OCI-LY7 (cell line): ENCODE measurements at regions not wholly inside any gene's neighbourhood (a gene's known extent, or its start where the extent isn't known, plus 50 kb on each side); places are given as distances from the start of the nearest gene placed in this dataset.

ENCODE experiments used
- BruUV-seq: library from RNA; stranded (reverse); fragments of 400-500 nt; replicated peaks from 2 replicates; lab custom pipeline; 2021; lab: Mats Ljungman, UMichigan
- CTCF ChIA-PET: fragments of 300-600 bp; sonication (Branson Sonifier 250); formaldehyde crosslinking; loops from one replicate; lab custom pipeline; 2022; ENCODE audit warnings: antibody characterized with exemption; ENCODE audit not compliant: unreplicated experiment; lab: Charles Lee
- POLR2A ChIA-PET: fragments of 300-600 bp; sonication (Branson Sonifier 250); formaldehyde crosslinking; loops from one replicate; lab custom pipeline; 2022; ENCODE audit warnings: antibody characterized with exemption; lab: Charles Lee
- DNase-seq: peaks from one replicate; pipeline ENCODE4 v3.0.0-alpha.2; 2015; ENCODE audit warnings: low spot score
- H2AFZ ChIP-seq: fragments of 200-600 bp; sonication (generic), shearing (Covaris generic); 2 replicates; pipeline ENCODE4 v1.6.1; 2014; ENCODE audit warnings: mild to moderate bottlenecking, antibody characterized with exemption, low read length, moderate library complexity
- H3K27ac ChIP-seq: fragments of 200-600 bp; sonication (generic); 2 replicates; pipeline ENCODE4 v1.5.1; 2014; ENCODE audit warnings: mixed run types, low read depth, mild to moderate bottlenecking, moderate library complexity, low read length, inconsistent platforms; ENCODE audit not compliant: poor library complexity, severe bottlenecking
- H3K36me3 ChIP-seq: fragments of 200-600 bp; sonication (generic); 2 replicates; pipeline ENCODE4 v1.6.1; 2014; ENCODE audit warnings: mild to moderate bottlenecking, antibody characterized with exemption, low read length, moderate library complexity, mixed read lengths; ENCODE audit not compliant: insufficient read depth
- H3K4me1 ChIP-seq: fragments of 200-600 bp; sonication (generic); 2 replicates; pipeline ENCODE4 v1.5.1; 2014; ENCODE audit warnings: mild to moderate bottlenecking, low read length; ENCODE audit not compliant: insufficient read depth, poor library complexity, severe bottlenecking
- H3K4me2 ChIP-seq: fragments of 200-600 bp; sonication (generic); 2 replicates; pipeline ENCODE4 v1.6.1; 2014; ENCODE audit warnings: mild to moderate bottlenecking, low read length
- H3K4me3 ChIP-seq: fragments of 200-600 bp; sonication (generic); 2 replicates; pipeline ENCODE4 v1.5.1; 2014; ENCODE audit warnings: mild to moderate bottlenecking, low read depth, low read length; ENCODE audit not compliant: poor library complexity, severe bottlenecking
- H3K79me2 ChIP-seq: fragments of 200-600 bp; sonication (generic); 2 replicates; pipeline ENCODE4 v1.6.1; 2016; ENCODE audit warnings: low read depth, mild to moderate bottlenecking, low read length, moderate library complexity, mixed read lengths; ENCODE audit not compliant: insufficient read depth
- H3K9me2 ChIP-seq: fragments of 200-600 bp; sonication (generic); 2 replicates; pipeline ENCODE4 v1.6.1; 2016; ENCODE audit warnings: mild to moderate bottlenecking, low read length, mixed read lengths; ENCODE audit not compliant: insufficient read depth
- H3K9me3 ChIP-seq: fragments of 200-600 bp; sonication (generic); 2 replicates; pipeline ENCODE4 v1.6.1; 2014; ENCODE audit warnings: mild to moderate bottlenecking, mixed run types, low read length, mixed read lengths
- H4K20me1 ChIP-seq: fragments of 200-600 bp; sonication (generic); 2 replicates; pipeline ENCODE4 v1.6.1; 2014; ENCODE audit warnings: mild to moderate bottlenecking, antibody characterized with exemption, low read length, moderate library complexity, mixed read lengths; ENCODE audit not compliant: insufficient read depth
- EZH2phosphoT487 ChIP-seq: fragments of 200-600 bp; sonication (generic); IDR thresholded peaks from 2 replicates; pipeline ENCODE4 v1.6.1; 2018; ENCODE audit warnings: low read depth, borderline replicate concordance, mild to moderate bottlenecking, mixed run types, antibody characterized with exemption, low read length, moderate library complexity, mixed read lengths
- intact Hi-C: fragments of 100-400 bp; cut with micrococcal nuclease; formaldehyde crosslinking; loops from one replicate; pipeline ENCODE4 v1.10.0; 2022; ENCODE audit not compliant: unreplicated experiment
- TF ChIP-seq, protein P1 (sequence below): fragments of 200-600 bp; sonication (generic); conservative IDR thresholded peaks from 2 replicates; pipeline ENCODE4 v1.5.1; 2014; ENCODE audit warnings: mild to moderate bottlenecking, antibody characterized with exemption, low read length, moderate library complexity, mixed read lengths

DNA sequence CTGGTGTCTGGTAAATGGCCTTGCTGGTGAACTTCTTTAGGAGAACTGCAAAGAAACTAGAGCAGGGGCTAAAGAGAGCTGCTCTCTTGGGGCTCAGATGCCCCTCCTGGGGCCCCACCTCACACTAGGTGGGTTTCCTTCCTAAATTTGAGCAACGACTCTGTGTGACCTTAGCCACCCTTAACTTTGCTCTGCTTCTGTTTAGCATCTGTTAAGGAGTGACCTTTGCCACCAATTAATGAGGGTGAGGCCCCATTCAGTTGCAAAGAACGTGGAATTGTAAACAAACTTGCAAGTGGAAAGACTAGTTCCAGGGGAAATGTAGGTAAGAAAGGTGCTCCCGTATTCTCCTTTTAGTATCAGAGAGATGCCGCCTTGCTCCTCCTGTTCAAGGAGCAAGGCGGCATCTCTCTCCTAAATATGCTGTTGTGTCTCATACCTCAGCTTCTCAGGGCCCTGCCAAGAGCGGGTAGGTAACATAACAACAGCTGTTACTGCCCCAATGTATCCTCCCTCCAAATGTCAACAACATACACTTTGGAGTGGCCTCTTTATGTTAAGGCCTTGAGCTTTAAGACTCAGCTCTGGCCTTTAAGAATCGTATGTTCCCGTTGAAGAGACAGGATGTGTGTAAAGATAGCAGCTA is 77.6 kb upstream of the FUT8 start:
- TF ChIP-seq, protein P1, sequence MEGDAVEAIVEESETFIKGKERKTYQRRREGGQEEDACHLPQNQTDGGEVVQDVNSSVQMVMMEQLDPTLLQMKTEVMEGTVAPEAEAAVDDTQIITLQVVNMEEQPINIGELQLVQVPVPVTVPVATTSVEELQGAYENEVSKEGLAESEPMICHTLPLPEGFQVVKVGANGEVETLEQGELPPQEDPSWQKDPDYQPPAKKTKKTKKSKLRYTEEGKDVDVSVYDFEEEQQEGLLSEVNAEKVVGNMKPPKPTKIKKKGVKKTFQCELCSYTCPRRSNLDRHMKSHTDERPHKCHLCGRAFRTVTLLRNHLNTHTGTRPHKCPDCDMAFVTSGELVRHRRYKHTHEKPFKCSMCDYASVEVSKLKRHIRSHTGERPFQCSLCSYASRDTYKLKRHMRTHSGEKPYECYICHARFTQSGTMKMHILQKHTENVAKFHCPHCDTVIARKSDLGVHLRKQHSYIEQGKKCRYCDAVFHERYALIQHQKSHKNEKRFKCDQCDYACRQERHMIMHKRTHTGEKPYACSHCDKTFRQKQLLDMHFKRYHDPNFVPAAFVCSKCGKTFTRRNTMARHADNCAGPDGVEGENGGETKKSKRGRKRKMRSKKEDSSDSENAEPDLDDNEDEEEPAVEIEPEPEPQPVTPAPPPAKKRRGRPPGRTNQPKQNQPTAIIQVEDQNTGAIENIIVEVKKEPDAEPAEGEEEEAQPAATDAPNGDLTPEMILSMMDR, result no peak
- TF ChIP-seq EZH2phosphoT487, result no peak
- peaks cover 71% of the 10 kb centered on the region for H3K4me1 ChIP-seq
- peak overlapping the region; percentile 2 for H3K4me3 ChIP-seq
- no peaks in the 10 kb centered on the region for H3K9me2 ChIP-seq
- H3K27ac ChIP-seq, result peak overlapping the region; percentile 71
- H3K36me3 ChIP-seq, result no peaks in the 10 kb centered on the region
- H2AFZ ChIP-seq, result peak overlapping the region; percentile 79
- ChIA-PET POLR2A (interaction anchor here (0.6 to 9.4 kb wide), 9 partner anchors 9 to 321 kb away, joined by 3 to 141 read pairs (median 4); no protein-coding TSS in a partner anchor), CTCF (interaction anchor here (1.1 kb wide), 3 partner anchors 13 to 79 kb away, joined by 3 read pairs; no protein-coding TSS in a partner anchor)
- peak; percentile 40 for DNase-seq
- H3K4me2 ChIP-seq, result peak overlapping the region; percentile 44
- H3K9me3 ChIP-seq, result no peaks in the 10 kb centered on the region
- H4K20me1 ChIP-seq, result no peaks in the 10 kb centered on the region
- intact Hi-C loops, result no loop called here
- H3K79me2 ChIP-seq, result no peaks in the 10 kb centered on the region
- BruUV-seq, result no TSS peak

DNA sequence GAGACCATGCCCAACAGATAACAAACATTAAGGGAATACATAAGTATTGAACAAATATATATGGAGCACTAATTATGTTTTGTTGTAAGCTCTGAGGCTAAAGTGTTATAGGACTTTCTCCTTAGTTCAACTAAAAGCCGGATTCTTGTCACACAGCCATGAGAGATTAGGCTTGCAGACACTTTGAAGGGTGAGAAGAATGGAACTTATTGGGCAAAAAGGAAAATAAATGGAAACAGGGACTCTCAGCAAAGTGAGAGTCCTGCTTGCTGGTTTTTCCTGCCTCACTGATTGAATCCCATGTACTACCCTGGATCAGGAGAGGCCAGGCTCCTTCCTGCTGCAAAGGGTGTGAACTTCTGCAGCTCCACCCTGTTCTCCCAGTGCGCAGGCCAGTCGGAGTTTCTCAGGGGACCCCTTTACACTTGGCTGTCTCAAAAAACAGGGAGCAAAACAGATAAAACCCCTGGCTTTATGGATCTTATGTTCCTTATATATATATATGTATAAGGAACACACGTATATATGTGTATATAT is 77.1 kb upstream of the FUT8 start:
- Histone ChIP-seq H4K20me1 (no peaks in the 10 kb centered on the region), H3K36me3 (no peaks in the 10 kb centered on the region), H3K4me1 (peaks cover 68% of the 10 kb centered on the region), H2AFZ (peak overlapping the region; percentile 79; the same call in 1 of the 2 replicates), H3K27ac (peak overlapping the region; percentile 71), H3K4me2 (peak overlapping the region; percentile 44), H3K9me3 (no peaks in the 10 kb centered on the region), H3K79me2 (no peaks in the 10 kb centered on the region), H3K4me3 (no peak overlapping the region), H3K9me2 (no peaks in the 10 kb centered on the region)
- no peak for DNase-seq
- POLR2A ChIA-PET, result interaction anchor here (0.6 to 9.4 kb wide), 8 partner anchors 8 to 322 kb away, joined by 3 to 141 read pairs (median 4); no protein-coding TSS in a partner anchor
- CTCF ChIA-PET, result interaction anchor here (1.1 kb wide), 3 partner anchors 14 to 78 kb away, joined by 3 read pairs; no protein-coding TSS in a partner anchor
- no TSS peak for BruUV-seq
- intact Hi-C loops, result no loop called here
- TF ChIP-seq EZH2phosphoT487, result no peak
- TF ChIP-seq, protein P1, result no peak
